CD14-positive monocyte (primary cell): ENCODE measurements at regions not wholly inside any gene's neighbourhood (a gene's known extent, or its start where the extent isn't known, plus 50 kb on each side); places are given as distances from the start of the nearest gene placed in this dataset.

Experiments used
- DNase-seq, 3 donors: peaks; one replicate each; pipeline ENCODE4 v3.0.0-alpha.2; 2011 to 2022
- H2AFZ ChIP-seq: 2 replicates; pipeline ENCODE4 v1.6.0; 2012; ENCODE audit warnings: mild to moderate bottlenecking, low read depth, low read length, inconsistent platforms; ENCODE audit not compliant: insufficient read depth, poor library complexity, severe bottlenecking
- H3K27ac ChIP-seq, 2 donors: 1 replicate in 1 of 2; 2 replicates in 1 of 2; pipeline ENCODE4 v1.5.1; 2012 to 2013; ENCODE audit warnings: low read length in 2 of 2, control low read depth in 1 of 2, inconsistent platforms in 1 of 2, low read depth in 1 of 2, mild to moderate bottlenecking in 1 of 2
- H3K27me3 ChIP-seq, 2 donors: one replicate each; pipeline versions ENCODE4 v1.6.0 to v1.6.1; 2011 to 2013; ENCODE audit warnings: low read length in 2 of 2; ENCODE audit not compliant: control insufficient read depth in 2 of 2, insufficient read depth in 2 of 2
- H3K36me3 ChIP-seq, 2 donors: replicated peaks in 1 of 2; 1 replicate in 1 of 2; 2 replicates in 1 of 2; pipeline versions ENCODE4 v1.5.1 to v1.6.1; 2012 to 2013; ENCODE audit warnings: low read length in 2 of 2, control low read depth in 1 of 2, inconsistent platforms in 1 of 2, mild to moderate bottlenecking in 1 of 2; ENCODE audit not compliant: insufficient read depth in 2 of 2, control insufficient read depth in 1 of 2
- H3K4me1 ChIP-seq, 2 donors: 1 replicate in 1 of 2; 2 replicates in 1 of 2; pipeline versions ENCODE4 v1.5.1 to v1.6.1; 2012 to 2013; ENCODE audit warnings: low read length in 2 of 2, control low read depth in 1 of 2, inconsistent platforms in 1 of 2, mild to moderate bottlenecking in 1 of 2, moderate library complexity in 1 of 2; ENCODE audit not compliant: insufficient read depth in 2 of 2, control insufficient read depth in 1 of 2
- H3K4me2 ChIP-seq: replicated peaks from 2 replicates; pipeline ENCODE3; 2012; ENCODE audit warnings: low read length, moderate library complexity, mild to moderate bottlenecking; ENCODE audit not compliant: poor library complexity, severe bottlenecking; ENCODE audit errors: extremely low read depth
- H3K4me3 ChIP-seq, 3 experiments: fragments of 200-600 bp in 1 of 3; sonication (generic) in 1 of 3; replicated peaks in 1 of 3; 1 replicate in 2 of 3; 2 replicates in 1 of 3; pipeline ENCODE4 v1.5.1; 2011 to 2013; ENCODE audit warnings: low read length in 3 of 3, mild to moderate bottlenecking in 3 of 3, control low read depth in 2 of 3, low read depth in 2 of 3, inconsistent platforms in 1 of 3, moderate library complexity in 1 of 3
- H3K79me2 ChIP-seq: 2 replicates; pipeline ENCODE4 v1.6.0; 2012; ENCODE audit warnings: mild to moderate bottlenecking, control low read depth, inconsistent platforms, low read length, moderate library complexity; ENCODE audit not compliant: insufficient read depth
- H3K9ac ChIP-seq: 2 replicates; pipeline ENCODE4 v1.6.0; 2017; ENCODE audit warnings: low read length, mild to moderate bottlenecking; ENCODE audit not compliant: insufficient read depth, poor library complexity, severe bottlenecking
- H3K9me3 ChIP-seq, 2 donors: replicated peaks in 1 of 2; 1 replicate in 1 of 2; 2 replicates in 1 of 2; pipeline versions ENCODE4 v1.5.1 to v1.6.1; 2012 to 2013; ENCODE audit warnings: low read length in 2 of 2, control low read depth in 1 of 2; ENCODE audit not compliant: control insufficient read depth in 1 of 2, insufficient read depth in 1 of 2
- H4K20me1 ChIP-seq: 2 replicates; pipeline ENCODE4 v1.6.0; 2012; ENCODE audit warnings: mild to moderate bottlenecking, low read length, control low read depth, moderate library complexity; ENCODE audit not compliant: insufficient read depth
- H3K27ac Mint-ChIP-seq, 7 donors: one replicate each; pipeline ENCODE4 v1.8.0; 2020; ENCODE audit warnings: mild to moderate bottlenecking in 7 of 7, mixed read lengths in 7 of 7, moderate library complexity in 6 of 7, inconsistent platforms in 2 of 7
- H3K27me3 Mint-ChIP-seq, 3 donors: one replicate each; pipeline ENCODE4 v1.8.0; 2021 to 2022; ENCODE audit warnings: low read depth in 3 of 3, mild to moderate bottlenecking in 3 of 3, mixed read lengths in 3 of 3, moderate library complexity in 3 of 3, inconsistent platforms in 1 of 3
- H3K36me3 Mint-ChIP-seq, 2 donors: one replicate each; pipeline ENCODE4 v1.8.0; 2020; ENCODE audit warnings: mixed read lengths in 2 of 2, inconsistent platforms in 1 of 2, mild to moderate bottlenecking in 1 of 2
- H3K4me1 Mint-ChIP-seq: one replicate; pipeline ENCODE4 v1.8.0; 2020; ENCODE audit warnings: mild to moderate bottlenecking, mixed read lengths
- H3K4me3 Mint-ChIP-seq, 2 donors: one replicate each; pipeline ENCODE4 v1.8.0; 2020; ENCODE audit warnings: mild to moderate bottlenecking in 2 of 2, mixed read lengths in 2 of 2, moderate library complexity in 1 of 2
- H3K9me3 Mint-ChIP-seq, 7 donors: one replicate each; pipeline ENCODE4 v1.8.0; 2020 to 2022; ENCODE audit warnings: mixed read lengths in 7 of 7, mild to moderate bottlenecking in 6 of 7, moderate library complexity in 6 of 7, inconsistent platforms in 2 of 7
- WGBS: methylation state at CpG from one replicate; pipeline ENCODE4 v1.1.5; 2013; ENCODE audit warnings: missing lambda C conversion rate; ENCODE audit not compliant: insufficient coverage; 5-methylcytosine and 5-hydroxymethylcytosine counted together
- intact Hi-C, 2 donors: fragments of 100-400 bp; cut with micrococcal nuclease; formaldehyde crosslinking; loops; one replicate each; pipeline versions ENCODE4 v1.15.0 to v1.15.1; 2023
- TF ChIP-seq, protein P1 (sequence below): fragments of 200-600 bp; IDR thresholded peaks from one replicate; pipeline ENCODE4 v1.8.0; 2022; ENCODE audit warnings: antibody characterized with exemption, mild to moderate bottlenecking

DNA sequence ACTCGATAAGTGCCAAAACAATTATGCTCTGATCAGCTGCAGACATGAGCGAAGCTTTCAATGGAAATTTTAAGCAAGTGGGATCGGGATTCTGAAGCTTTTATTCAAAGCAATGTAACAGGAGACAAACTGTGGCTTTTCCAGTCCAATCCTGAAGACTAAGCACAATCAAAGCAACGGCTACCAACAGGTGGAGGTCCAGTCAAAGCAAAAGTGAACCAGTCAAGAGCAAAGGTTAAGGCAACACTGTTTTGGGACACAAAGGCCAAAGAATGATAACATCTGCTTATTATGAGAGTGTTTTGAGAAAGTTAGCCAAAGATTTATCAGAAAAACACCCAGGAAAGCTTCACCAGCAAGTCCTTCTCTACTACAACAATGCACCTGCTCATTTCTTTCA is 170.1 kb downstream of the SEC16B start:
- TF ChIP-seq, protein P1, sequence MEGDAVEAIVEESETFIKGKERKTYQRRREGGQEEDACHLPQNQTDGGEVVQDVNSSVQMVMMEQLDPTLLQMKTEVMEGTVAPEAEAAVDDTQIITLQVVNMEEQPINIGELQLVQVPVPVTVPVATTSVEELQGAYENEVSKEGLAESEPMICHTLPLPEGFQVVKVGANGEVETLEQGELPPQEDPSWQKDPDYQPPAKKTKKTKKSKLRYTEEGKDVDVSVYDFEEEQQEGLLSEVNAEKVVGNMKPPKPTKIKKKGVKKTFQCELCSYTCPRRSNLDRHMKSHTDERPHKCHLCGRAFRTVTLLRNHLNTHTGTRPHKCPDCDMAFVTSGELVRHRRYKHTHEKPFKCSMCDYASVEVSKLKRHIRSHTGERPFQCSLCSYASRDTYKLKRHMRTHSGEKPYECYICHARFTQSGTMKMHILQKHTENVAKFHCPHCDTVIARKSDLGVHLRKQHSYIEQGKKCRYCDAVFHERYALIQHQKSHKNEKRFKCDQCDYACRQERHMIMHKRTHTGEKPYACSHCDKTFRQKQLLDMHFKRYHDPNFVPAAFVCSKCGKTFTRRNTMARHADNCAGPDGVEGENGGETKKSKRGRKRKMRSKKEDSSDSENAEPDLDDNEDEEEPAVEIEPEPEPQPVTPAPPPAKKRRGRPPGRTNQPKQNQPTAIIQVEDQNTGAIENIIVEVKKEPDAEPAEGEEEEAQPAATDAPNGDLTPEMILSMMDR = no peak
- Histone ChIP-seq H3K9me3 (peaks cover 0 to 5% of the 10 kb centered on the region in 2 donors), H3K36me3 (no peaks in the 10 kb centered on the region), H3K79me2 (no peaks in the 10 kb centered on the region), H3K4me3 (no peak overlapping the region), H3K4me2 (no peak overlapping the region), H4K20me1 (no peaks in the 10 kb centered on the region), H3K27me3 (no peaks in the 10 kb centered on the region), H3K9ac (no peak overlapping the region), H2AFZ (no peak overlapping the region), H3K27ac (no peak overlapping the region), H3K4me1 (no peaks in the 10 kb centered on the region)
- H3K4me1 Mint-ChIP-seq = no peaks in the 10 kb centered on the region
- peaks cover 0 to 5% (median 4%) of the 10 kb centered on the region in 3 donors for H3K27me3 Mint-ChIP-seq
- peaks cover 7 to 14% (median 8%) of the 10 kb centered on the region in 7 donors for H3K9me3 Mint-ChIP-seq
- WGBS = 85% methylated on average over 3 of the region's 4 CpGs
- no peak overlapping the region for H3K4me3 Mint-ChIP-seq
- no peak for DNase-seq
- intact Hi-C loops = no loop called here
- no peak overlapping the region for H3K27ac Mint-ChIP-seq
- no peaks in the 10 kb centered on the region for H3K36me3 Mint-ChIP-seq

DNA sequence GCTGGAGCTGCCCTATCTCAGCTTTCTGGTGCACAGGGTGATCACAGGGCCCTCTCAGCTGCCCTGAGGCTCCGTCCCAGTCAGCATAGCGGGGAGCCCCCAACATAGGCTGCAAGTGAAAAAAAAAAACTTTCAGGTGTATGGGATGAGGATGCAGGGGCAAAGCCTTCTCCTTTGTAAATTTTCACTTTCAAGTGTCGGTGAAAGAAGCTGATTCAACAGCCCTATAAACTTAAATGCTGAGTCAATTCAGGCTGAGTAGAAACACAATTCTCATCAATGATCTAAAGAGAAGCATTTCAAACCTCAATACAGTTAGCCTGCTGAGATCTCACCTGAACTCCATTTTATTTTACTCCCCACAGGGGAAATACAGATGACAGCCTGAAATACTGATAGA is 171.2 kb downstream of the SEC16B start:
- H3K4me1 ChIP-seq = no peaks in the 10 kb centered on the region
- Mint-ChIP-seq H3K27ac (no peak overlapping the region), H3K27me3 (peaks cover 0 to 5% (median 4%) of the 10 kb centered on the region in 3 donors), H3K9me3 (peaks cover 0 to 7% (median 5%) of the 10 kb centered on the region in 7 donors), H3K36me3 (no peaks in the 10 kb centered on the region), H3K4me3 (no peak overlapping the region), H3K4me1 (no peaks in the 10 kb centered on the region)
- intact Hi-C loops = no loop called here
- no peak overlapping the region for H3K9ac ChIP-seq
- H3K27me3 ChIP-seq = no peaks in the 10 kb centered on the region
- no CpG with 5 or more reads among the region's 3 CpGs for WGBS
- peaks cover 0 to under 1% of the 10 kb centered on the region in 2 donors for H3K9me3 ChIP-seq
- no peak for DNase-seq
- no peak overlapping the region for H3K27ac ChIP-seq
- H3K4me3 ChIP-seq = no peak overlapping the region
- TF ChIP-seq, protein P1 = no peak
- H3K4me2 ChIP-seq = no peak overlapping the region
- H3K36me3 ChIP-seq = no peaks in the 10 kb centered on the region
- no peaks in the 10 kb centered on the region for H4K20me1 ChIP-seq
- H2AFZ ChIP-seq = no peak overlapping the region
- no peaks in the 10 kb centered on the region for H3K79me2 ChIP-seq
